ENCODE measurements at regions not wholly inside any gene's neighbourhood (a gene's known extent, or its start where the extent isn't known, plus 50 kb on each side); places are given as distances from the start of the nearest gene placed in this dataset.

- Histone ChIP-seq H3K4me1 (no peaks in the 10 kb centered on the region), H3F3A (ENCODE audit: low read depth) (no peaks in the 10 kb centered on the region), H3K4me2 (no peak overlapping the region), H3K79me2 (ENCODE audit: low read depth) (no peaks in the 10 kb centered on the region), H2AFZ (replicated peaks) (no peak overlapping the region), H3K36me3 (no peaks in the 10 kb centered on the region), H3K4me3 (no peak overlapping the region), H3K27ac (no peak overlapping the region), H3K9me3 (ENCODE audit: low read depth) (peaks cover 5% of the 10 kb centered on the region), H3K9ac (no peak overlapping the region), H4K20me1 (ENCODE audit: low read depth) (no peaks in the 10 kb centered on the region), H3K27me3 (no peaks in the 10 kb centered on the region)
- Mint-ChIP-seq H3K9me3 (no peaks in the 10 kb centered on the region), H3K27me3 (ENCODE audit: insufficient read depth, low read depth) (peaks cover 2% of the 10 kb centered on the region), H3K27ac (no peak overlapping the region), H3K4me3 (no peak overlapping the region), H3K36me3 (no peaks in the 10 kb centered on the region), H3K4me1 (no peaks in the 10 kb centered on the region)
- TF ChIP-seq EZH2 (IDR thresholded peaks at IDR 0.05) (no peak), CTCF (IDR thresholded peaks at IDR 0.05) (no peak), EZH2phosphoT487 (IDR thresholded peaks at IDR 0.05) (no peak)
- DNase-seq (ENCODE audit: low spot score): no peak
These were observed 204.1 kb upstream of the FAM47C start for GRCh38 chrX:36804066-36804465.

- Mint-ChIP-seq H3K27ac (no peak overlapping the region), H3K4me1 (peaks cover 3% of the 10 kb centered on the region), H3K4me3 (no peak overlapping the region), H3K36me3 (no peaks in the 10 kb centered on the region), H3K9me3 (no peaks in the 10 kb centered on the region), H3K27me3 (ENCODE audit: insufficient read depth, low read depth) (peaks cover 3% of the 10 kb centered on the region)
- DNase-seq (ENCODE audit: low spot score): no peak
- Histone ChIP-seq H2AFZ (replicated peaks) (no peak overlapping the region), H3K27me3 (no peaks in the 10 kb centered on the region), H3K4me2 (no peak overlapping the region), H3K4me3 (no peak overlapping the region), H4K20me1 (ENCODE audit: low read depth) (no peaks in the 10 kb centered on the region), H3K27ac (no peak overlapping the region), H3K9ac (no peak overlapping the region), H3K9me3 (ENCODE audit: low read depth) (no peaks in the 10 kb centered on the region), H3K79me2 (ENCODE audit: low read depth) (no peaks in the 10 kb centered on the region), H3K4me1 (no peaks in the 10 kb centered on the region), H3K36me3 (no peaks in the 10 kb centered on the region), H3F3A (ENCODE audit: low read depth) (no peaks in the 10 kb centered on the region)
- TF ChIP-seq CTCF (IDR thresholded peaks at IDR 0.05) (no peak), EZH2 (IDR thresholded peaks at IDR 0.05) (no peak), EZH2phosphoT487 (IDR thresholded peaks at IDR 0.05) (no peak)
These were observed 163.3 kb upstream of the FAM47C start for GRCh38 chrX:36844857-36845256.

GRCh38 chrX:36847496-36847895, 160.7 kb upstream of the FAM47C start:
- peaks cover 3% of the 10 kb centered on the region for H3K4me1 Mint-ChIP-seq

More at GRCh38 chrX:36847496-36847895, 160.7 kb upstream of the FAM47C start:
- no peaks in the 10 kb centered on the region for H3K79me2 ChIP-seq (ENCODE audit: low read depth)
- no peaks in the 10 kb centered on the region for H4K20me1 ChIP-seq (ENCODE audit: low read depth)
- no peaks in the 10 kb centered on the region for H3K9me3 ChIP-seq (ENCODE audit: low read depth)
- H3K9me3 Mint-ChIP-seq: no peaks in the 10 kb centered on the region
- no peak overlapping the region for H3K4me2 ChIP-seq
- TF ChIP-seq CTCF (IDR thresholded peaks at IDR 0.05) (no peak), EZH2phosphoT487 (IDR thresholded peaks at IDR 0.05) (no peak), EZH2 (IDR thresholded peaks at IDR 0.05) (no peak)
- no peak for DNase-seq (ENCODE audit: low spot score)
- no peaks in the 10 kb centered on the region for H3K36me3 Mint-ChIP-seq
- no peak overlapping the region for H2AFZ ChIP-seq (replicated peaks)
- no peaks in the 10 kb centered on the region for H3F3A ChIP-seq (ENCODE audit: low read depth)
- H3K27me3 ChIP-seq: no peaks in the 10 kb centered on the region
- no peak overlapping the region for H3K4me3 Mint-ChIP-seq
- no peak overlapping the region for H3K27ac ChIP-seq
- H3K27me3 Mint-ChIP-seq (ENCODE audit: insufficient read depth, low read depth): peaks cover 3% of the 10 kb centered on the region
- H3K4me1 ChIP-seq: no peaks in the 10 kb centered on the region
- no peak overlapping the region for H3K9ac ChIP-seq
- H3K4me3 ChIP-seq: no peak overlapping the region
- H3K36me3 ChIP-seq: no peaks in the 10 kb centered on the region
- H3K27ac Mint-ChIP-seq: no peak overlapping the region

Data from neural progenitor cell (in vitro differentiated cells).